Osteoblast (primary cell): ENCODE measurements at regions not wholly inside any gene's neighbourhood (a gene's known extent, or its start where the extent isn't known, plus 50 kb on each side); places are given as distances from the start of the nearest gene placed in this dataset.
A peak's percentile ranks its signal among the peaks of the same experiment; 100 is the strongest.

Source experiments
- DNase-seq: peaks from one replicate; pipeline ENCODE4 v3.0.0; 2011; ENCODE audit warnings: low spot score, mixed read lengths; ENCODE audit not compliant: insufficient read length; ENCODE audit errors: missing footprints
- H2AFZ ChIP-seq: 2 replicates; pipeline ENCODE4 v1.6.0; 2011; ENCODE audit warnings: mild to moderate bottlenecking, low read length
- H3K27ac ChIP-seq: 2 replicates; pipeline ENCODE4 v1.5.1; 2011; ENCODE audit warnings: mild to moderate bottlenecking, low read depth, low read length, moderate library complexity
- H3K27me3 ChIP-seq: 2 replicates; pipeline ENCODE4 v1.6.0; 2012; ENCODE audit warnings: mild to moderate bottlenecking, control low read depth, inconsistent platforms, low read length, moderate library complexity; ENCODE audit not compliant: insufficient read depth
- H3K36me3 ChIP-seq: 2 replicates; pipeline ENCODE4 v1.5.1; 2011; ENCODE audit warnings: mild to moderate bottlenecking, low read length, control low read depth, moderate library complexity; ENCODE audit not compliant: insufficient read depth
- H3K4me1 ChIP-seq: 2 replicates; pipeline ENCODE4 v1.5.1; 2011; ENCODE audit warnings: mild to moderate bottlenecking, low read length, control low read depth, moderate library complexity; ENCODE audit not compliant: insufficient read depth
- H3K4me2 ChIP-seq: 2 replicates; pipeline ENCODE4 v1.6.0; 2011; ENCODE audit warnings: mild to moderate bottlenecking, low read length; ENCODE audit not compliant: insufficient read depth
- H3K4me3 ChIP-seq: fragments of 200-600 bp; sonication (generic); 3 replicates; pipeline ENCODE4 v1.5.1; 2012; ENCODE audit warnings: mild to moderate bottlenecking, low read length, inconsistent platforms; ENCODE audit not compliant: insufficient read depth
- H3K79me2 ChIP-seq: 2 replicates; pipeline ENCODE4 v1.6.0; 2012; ENCODE audit warnings: mild to moderate bottlenecking, low read length, control low read depth, inconsistent platforms; ENCODE audit not compliant: insufficient read depth
- H3K9me3 ChIP-seq: 2 replicates; pipeline ENCODE4 v1.5.1; 2011; ENCODE audit warnings: low read depth, low read length, control low read depth
- H4K20me1 ChIP-seq: 2 replicates; pipeline ENCODE4 v1.6.0; 2012; ENCODE audit warnings: mild to moderate bottlenecking, low read length, control low read depth; ENCODE audit not compliant: insufficient read depth
- CTCF ChIP-seq: IDR thresholded peaks from 2 replicates; pipeline ENCODE4 v1.5.1; 2011; ENCODE audit warnings: mild to moderate bottlenecking, low read depth, low read length, moderate library complexity; ENCODE audit errors: extremely low read depth

GRCh38 chr18:75681538-75682115, 254.1 kb upstream of the SMIM21 start:
- Histone ChIP-seq H3K36me3 (no peaks in the 10 kb centered on the region), H3K4me1 (no peaks in the 10 kb centered on the region), H3K27ac (no peak overlapping the region), H2AFZ (no peak overlapping the region), H4K20me1 (no peaks in the 10 kb centered on the region), H3K79me2 (no peaks in the 10 kb centered on the region), H3K27me3 (no peaks in the 10 kb centered on the region), H3K9me3 (no peaks in the 10 kb centered on the region), H3K4me2 (no peak overlapping the region), H3K4me3 (no peak overlapping the region)
- TF ChIP-seq CTCF = no peak
- DNase-seq = no peak

- TF ChIP-seq CTCF = no peak
- H3K9me3 ChIP-seq = no peaks in the 10 kb centered on the region
- H3K4me3 ChIP-seq = no peak overlapping the region
- no peak overlapping the region for H3K27ac ChIP-seq
- no peaks in the 10 kb centered on the region for H3K79me2 ChIP-seq
- DNase-seq = peak; percentile 36
- H3K27me3 ChIP-seq = no peaks in the 10 kb centered on the region
- H4K20me1 ChIP-seq = no peaks in the 10 kb centered on the region
- H3K4me2 ChIP-seq = no peak overlapping the region
- no peak overlapping the region for H2AFZ ChIP-seq
- H3K4me1 ChIP-seq = no peaks in the 10 kb centered on the region
- no peaks in the 10 kb centered on the region for H3K36me3 ChIP-seq
Measured at GRCh38 chr18:75679331-75679730, 251.8 kb upstream of the SMIM21 start.

GRCh38 chr18:75678627-75679026, 251.1 kb upstream of the SMIM21 start:
- no peak for TF ChIP-seq CTCF
- Histone ChIP-seq H3K4me1 (no peaks in the 10 kb centered on the region), H3K36me3 (no peaks in the 10 kb centered on the region), H3K4me3 (no peak overlapping the region), H3K4me2 (peak overlapping the region; percentile 45), H3K27ac (no peak overlapping the region), H2AFZ (no peak overlapping the region), H3K9me3 (no peaks in the 10 kb centered on the region), H3K27me3 (no peaks in the 10 kb centered on the region), H3K79me2 (no peaks in the 10 kb centered on the region), H4K20me1 (no peaks in the 10 kb centered on the region)
- no peak for DNase-seq

- Histone ChIP-seq H3K27me3 (no peaks in the 10 kb centered on the region), H2AFZ (no peak overlapping the region), H3K4me1 (no peaks in the 10 kb centered on the region), H3K9me3 (no peaks in the 10 kb centered on the region), H3K36me3 (no peaks in the 10 kb centered on the region), H4K20me1 (no peaks in the 10 kb centered on the region), H3K79me2 (no peaks in the 10 kb centered on the region), H3K27ac (no peak overlapping the region), H3K4me2 (no peak overlapping the region), H3K4me3 (no peak overlapping the region)
- DNase-seq = no peak
- TF ChIP-seq CTCF = no peak
Measured at GRCh38 chr18:75677696-75678455, 250.4 kb upstream of the SMIM21 start.
